CD14-positive monocyte (primary cell): ENCODE measurements at regions not wholly inside any gene's neighbourhood (a gene's known extent, or its start where the extent isn't known, plus 50 kb on each side); places are given as distances from the start of the nearest gene placed in this dataset.

Source experiments
- DNase-seq, 3 donors: peaks; one replicate each; pipeline ENCODE4 v3.0.0-alpha.2; 2011 to 2022
- H2AFZ ChIP-seq: 2 replicates; pipeline ENCODE4 v1.6.0; 2012; ENCODE audit warnings: mild to moderate bottlenecking, low read depth, low read length, inconsistent platforms; ENCODE audit not compliant: insufficient read depth, poor library complexity, severe bottlenecking
- H3K27ac ChIP-seq, 2 donors: 1 replicate in 1 of 2; 2 replicates in 1 of 2; pipeline ENCODE4 v1.5.1; 2012 to 2013; ENCODE audit warnings: low read length in 2 of 2, control low read depth in 1 of 2, inconsistent platforms in 1 of 2, low read depth in 1 of 2, mild to moderate bottlenecking in 1 of 2
- H3K27me3 ChIP-seq, 2 donors: one replicate each; pipeline versions ENCODE4 v1.6.0 to v1.6.1; 2011 to 2013; ENCODE audit warnings: low read length in 2 of 2; ENCODE audit not compliant: control insufficient read depth in 2 of 2, insufficient read depth in 2 of 2
- H3K36me3 ChIP-seq, 2 donors: replicated peaks in 1 of 2; 1 replicate in 1 of 2; 2 replicates in 1 of 2; pipeline versions ENCODE4 v1.5.1 to v1.6.1; 2012 to 2013; ENCODE audit warnings: low read length in 2 of 2, control low read depth in 1 of 2, inconsistent platforms in 1 of 2, mild to moderate bottlenecking in 1 of 2; ENCODE audit not compliant: insufficient read depth in 2 of 2, control insufficient read depth in 1 of 2
- H3K4me1 ChIP-seq, 2 donors: 1 replicate in 1 of 2; 2 replicates in 1 of 2; pipeline versions ENCODE4 v1.5.1 to v1.6.1; 2012 to 2013; ENCODE audit warnings: low read length in 2 of 2, control low read depth in 1 of 2, inconsistent platforms in 1 of 2, mild to moderate bottlenecking in 1 of 2, moderate library complexity in 1 of 2; ENCODE audit not compliant: insufficient read depth in 2 of 2, control insufficient read depth in 1 of 2
- H3K4me2 ChIP-seq: replicated peaks from 2 replicates; pipeline ENCODE3; 2012; ENCODE audit warnings: low read length, moderate library complexity, mild to moderate bottlenecking; ENCODE audit not compliant: poor library complexity, severe bottlenecking; ENCODE audit errors: extremely low read depth
- H3K4me3 ChIP-seq, 3 experiments: fragments of 200-600 bp in 1 of 3; sonication (generic) in 1 of 3; replicated peaks in 1 of 3; 1 replicate in 2 of 3; 2 replicates in 1 of 3; pipeline ENCODE4 v1.5.1; 2011 to 2013; ENCODE audit warnings: low read length in 3 of 3, mild to moderate bottlenecking in 3 of 3, control low read depth in 2 of 3, low read depth in 2 of 3, inconsistent platforms in 1 of 3, moderate library complexity in 1 of 3
- H3K79me2 ChIP-seq: 2 replicates; pipeline ENCODE4 v1.6.0; 2012; ENCODE audit warnings: mild to moderate bottlenecking, control low read depth, inconsistent platforms, low read length, moderate library complexity; ENCODE audit not compliant: insufficient read depth
- H3K9ac ChIP-seq: 2 replicates; pipeline ENCODE4 v1.6.0; 2017; ENCODE audit warnings: low read length, mild to moderate bottlenecking; ENCODE audit not compliant: insufficient read depth, poor library complexity, severe bottlenecking
- H3K9me3 ChIP-seq, 2 donors: replicated peaks in 1 of 2; 1 replicate in 1 of 2; 2 replicates in 1 of 2; pipeline versions ENCODE4 v1.5.1 to v1.6.1; 2012 to 2013; ENCODE audit warnings: low read length in 2 of 2, control low read depth in 1 of 2; ENCODE audit not compliant: control insufficient read depth in 1 of 2, insufficient read depth in 1 of 2
- H4K20me1 ChIP-seq: 2 replicates; pipeline ENCODE4 v1.6.0; 2012; ENCODE audit warnings: mild to moderate bottlenecking, low read length, control low read depth, moderate library complexity; ENCODE audit not compliant: insufficient read depth
- H3K27ac Mint-ChIP-seq, 7 donors: one replicate each; pipeline ENCODE4 v1.8.0; 2020; ENCODE audit warnings: mild to moderate bottlenecking in 7 of 7, mixed read lengths in 7 of 7, moderate library complexity in 6 of 7, inconsistent platforms in 2 of 7
- H3K27me3 Mint-ChIP-seq, 3 donors: one replicate each; pipeline ENCODE4 v1.8.0; 2021 to 2022; ENCODE audit warnings: low read depth in 3 of 3, mild to moderate bottlenecking in 3 of 3, mixed read lengths in 3 of 3, moderate library complexity in 3 of 3, inconsistent platforms in 1 of 3
- H3K36me3 Mint-ChIP-seq, 2 donors: one replicate each; pipeline ENCODE4 v1.8.0; 2020; ENCODE audit warnings: mixed read lengths in 2 of 2, inconsistent platforms in 1 of 2, mild to moderate bottlenecking in 1 of 2
- H3K4me1 Mint-ChIP-seq: one replicate; pipeline ENCODE4 v1.8.0; 2020; ENCODE audit warnings: mild to moderate bottlenecking, mixed read lengths
- H3K4me3 Mint-ChIP-seq, 2 donors: one replicate each; pipeline ENCODE4 v1.8.0; 2020; ENCODE audit warnings: mild to moderate bottlenecking in 2 of 2, mixed read lengths in 2 of 2, moderate library complexity in 1 of 2
- H3K9me3 Mint-ChIP-seq, 7 donors: one replicate each; pipeline ENCODE4 v1.8.0; 2020 to 2022; ENCODE audit warnings: mixed read lengths in 7 of 7, mild to moderate bottlenecking in 6 of 7, moderate library complexity in 6 of 7, inconsistent platforms in 2 of 7
- WGBS: methylation state at CpG from one replicate; pipeline ENCODE4 v1.1.5; 2013; ENCODE audit warnings: missing lambda C conversion rate; ENCODE audit not compliant: insufficient coverage; 5-methylcytosine and 5-hydroxymethylcytosine counted together
- intact Hi-C, 2 donors: fragments of 100-400 bp; cut with micrococcal nuclease; formaldehyde crosslinking; loops; one replicate each; pipeline versions ENCODE4 v1.15.0 to v1.15.1; 2023
- TF ChIP-seq, protein P1 (sequence below): fragments of 200-600 bp; IDR thresholded peaks from one replicate; pipeline ENCODE4 v1.8.0; 2022; ENCODE audit warnings: antibody characterized with exemption, mild to moderate bottlenecking

GRCh38 chr16:14365200-14365851 is 264.7 kb downstream of the PARN start:
- Mint-ChIP-seq H3K4me3 (no peak overlapping the region), H3K9me3 (no peaks in the 10 kb centered on the region), H3K36me3 (no peaks in the 10 kb centered on the region), H3K27me3 (peaks cover 17 to 21% (median 19%) of the 10 kb centered on the region in 3 donors), H3K27ac (no peak overlapping the region), H3K4me1 (peaks cover 17% of the 10 kb centered on the region)
- Histone ChIP-seq H2AFZ (no peak overlapping the region), H3K9me3 (no peaks in the 10 kb centered on the region), H3K4me1 (peaks cover 6 to 24% of the 10 kb centered on the region in 2 donors), H4K20me1 (no peaks in the 10 kb centered on the region), H3K27me3 (no peaks in the 10 kb centered on the region), H3K27ac (no peak overlapping the region), H3K79me2 (no peaks in the 10 kb centered on the region), H3K9ac (no peak overlapping the region), H3K36me3 (no peaks in the 10 kb centered on the region), H3K4me2 (no peak overlapping the region), H3K4me3 (no peak overlapping the region)
- TF ChIP-seq, protein P1, sequence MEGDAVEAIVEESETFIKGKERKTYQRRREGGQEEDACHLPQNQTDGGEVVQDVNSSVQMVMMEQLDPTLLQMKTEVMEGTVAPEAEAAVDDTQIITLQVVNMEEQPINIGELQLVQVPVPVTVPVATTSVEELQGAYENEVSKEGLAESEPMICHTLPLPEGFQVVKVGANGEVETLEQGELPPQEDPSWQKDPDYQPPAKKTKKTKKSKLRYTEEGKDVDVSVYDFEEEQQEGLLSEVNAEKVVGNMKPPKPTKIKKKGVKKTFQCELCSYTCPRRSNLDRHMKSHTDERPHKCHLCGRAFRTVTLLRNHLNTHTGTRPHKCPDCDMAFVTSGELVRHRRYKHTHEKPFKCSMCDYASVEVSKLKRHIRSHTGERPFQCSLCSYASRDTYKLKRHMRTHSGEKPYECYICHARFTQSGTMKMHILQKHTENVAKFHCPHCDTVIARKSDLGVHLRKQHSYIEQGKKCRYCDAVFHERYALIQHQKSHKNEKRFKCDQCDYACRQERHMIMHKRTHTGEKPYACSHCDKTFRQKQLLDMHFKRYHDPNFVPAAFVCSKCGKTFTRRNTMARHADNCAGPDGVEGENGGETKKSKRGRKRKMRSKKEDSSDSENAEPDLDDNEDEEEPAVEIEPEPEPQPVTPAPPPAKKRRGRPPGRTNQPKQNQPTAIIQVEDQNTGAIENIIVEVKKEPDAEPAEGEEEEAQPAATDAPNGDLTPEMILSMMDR = no peak
- intact Hi-C loops = no loop called here
- no peak for DNase-seq
- 90% methylated on average over 4 of the region's 13 CpGs for WGBS

DNA sequence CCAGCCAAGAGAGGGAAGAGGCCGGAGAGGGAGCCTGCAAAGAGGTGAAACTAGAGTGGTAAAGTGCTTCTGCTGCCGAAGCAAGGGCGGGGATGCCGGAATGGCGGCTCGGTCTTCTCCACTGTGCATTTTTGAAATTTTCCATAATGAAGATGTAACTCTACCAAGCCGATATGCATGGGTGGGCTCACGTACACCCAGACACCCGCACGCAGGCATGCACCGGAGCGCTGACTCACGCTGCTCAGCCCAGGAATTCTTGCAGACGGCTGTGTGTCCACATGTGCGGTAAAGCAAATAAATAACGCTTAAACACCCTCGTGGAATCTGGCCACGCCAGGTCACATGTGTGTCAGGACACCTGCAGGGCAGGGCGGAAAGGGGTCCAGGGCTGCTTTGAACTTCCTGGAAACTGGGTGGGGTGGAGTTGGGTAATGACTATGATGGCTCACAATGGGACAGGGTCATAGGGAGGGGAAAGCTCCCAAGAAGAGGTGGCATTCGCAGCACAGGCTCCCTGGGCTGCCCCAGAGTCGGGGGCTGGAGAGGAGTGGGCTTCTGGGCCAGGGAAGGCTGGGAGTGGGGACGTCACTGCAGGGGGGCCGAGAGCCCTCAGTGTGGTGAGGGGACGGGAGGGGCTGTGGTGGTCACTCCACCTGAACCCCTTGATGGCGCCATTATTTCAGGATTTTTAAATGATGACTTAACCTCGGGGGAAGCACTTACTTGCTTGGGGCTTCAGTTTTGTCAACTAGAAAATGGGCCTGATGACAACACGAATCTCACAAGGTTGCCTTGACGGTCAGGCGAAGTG is 265.5 kb downstream of the PARN start:
- Histone ChIP-seq H3K4me1 (peaks cover under 1 to 17% of the 10 kb centered on the region in 2 donors), H3K79me2 (no peaks in the 10 kb centered on the region), H3K27me3 (no peaks in the 10 kb centered on the region), H3K4me3 (no peak overlapping the region), H3K4me2 (no peak overlapping the region), H3K9ac (no peak overlapping the region), H3K36me3 (no peaks in the 10 kb centered on the region), H3K27ac (no peak overlapping the region), H2AFZ (no peak overlapping the region), H4K20me1 (no peaks in the 10 kb centered on the region), H3K9me3 (no peaks in the 10 kb centered on the region)
- Mint-ChIP-seq H3K27me3 (peaks cover 20 to 27% (median 20%) of the 10 kb centered on the region in 3 donors), H3K27ac (peak overlapping the region in 2 of 7 donors; percentile 50 to 54), H3K4me1 (peaks cover 12% of the 10 kb centered on the region), H3K36me3 (no peaks in the 10 kb centered on the region), H3K4me3 (no peak overlapping the region), H3K9me3 (no peaks in the 10 kb centered on the region)
- DNase-seq = no peak
- intact Hi-C loops = no loop called here
- 86% methylated on average over 26 of the region's 29 CpGs for WGBS
- TF ChIP-seq, protein P1 = no peak
